Caco-2 (cell line): ENCODE measurements at regions not wholly inside any gene's neighbourhood (a gene's known extent, or its start where the extent isn't known, plus 50 kb on each side); places are given as distances from the start of the nearest gene placed in this dataset.

Experiments
- BruUV-seq: library from RNA; stranded (reverse); fragments of 400-500 nt; replicated peaks from 2 replicates; lab custom pipeline; 2021; lab: Mats Ljungman, UMichigan
- CTCF ChIA-PET: fragments of 300-600 bp; sonication (Branson Sonifier 250); formaldehyde crosslinking; loops from one replicate; lab custom pipeline; 2022; ENCODE audit warnings: antibody characterized with exemption; lab: Charles Lee
- POLR2A ChIA-PET: fragments of 300-600 bp; sonication (Branson Sonifier 250); formaldehyde crosslinking; loops from one replicate; lab custom pipeline; 2022; ENCODE audit warnings: antibody characterized with exemption; lab: Charles Lee
- DNase-seq, 2 experiments: peaks; one replicate each; pipeline versions ENCODE4 v3.0.0 to v3.0.0-alpha.2; 2020 to 2022
- H3K27me3 ChIP-seq: replicated peaks from 2 replicates; pipeline ENCODE4 v1.6.0; 2011; ENCODE audit warnings: low read length; ENCODE audit not compliant: control insufficient read depth, insufficient read depth
- H3K36me3 ChIP-seq: 2 replicates; pipeline ENCODE4 v1.5.1; 2011; ENCODE audit warnings: low read length; ENCODE audit not compliant: control insufficient read depth, insufficient read depth
- H3K4me1 ChIP-seq: fragments of 250-450 bp; sonication (Bioruptor Pico); 2 replicates; pipeline ENCODE4 v1.5.1; 2020; ENCODE audit warnings: mild to moderate bottlenecking
- H3K4me3 ChIP-seq: 2 replicates; pipeline ENCODE4 v1.5.1; 2011; ENCODE audit warnings: low read depth, mild to moderate bottlenecking, control low read depth, low read length
- H3K9me3 ChIP-seq: fragments of 250-450 bp; sonication (Bioruptor Pico); 2 replicates; pipeline ENCODE4 v1.5.1; 2020; ENCODE audit warnings: mild to moderate bottlenecking, moderate library complexity
- H3K27ac Mint-ChIP-seq: one replicate; pipeline ENCODE4 v1.8.0; 2022; ENCODE audit warnings: mixed read lengths; ENCODE audit not compliant: unreplicated experiment
- H3K27me3 Mint-ChIP-seq: one replicate; pipeline ENCODE4 v1.8.0; 2022; ENCODE audit warnings: mixed read lengths; ENCODE audit not compliant: insufficient read depth, unreplicated experiment
- H3K36me3 Mint-ChIP-seq: one replicate; pipeline ENCODE4 v1.8.0; 2022; ENCODE audit warnings: mild to moderate bottlenecking, mixed read lengths; ENCODE audit not compliant: insufficient read depth, unreplicated experiment
- H3K4me1 Mint-ChIP-seq: one replicate; pipeline ENCODE4 v1.8.0; 2022; ENCODE audit warnings: low read depth, mixed read lengths; ENCODE audit not compliant: unreplicated experiment
- H3K4me3 Mint-ChIP-seq: one replicate; pipeline ENCODE4 v1.8.0; 2022; ENCODE audit warnings: mild to moderate bottlenecking, moderate library complexity, mixed read lengths; ENCODE audit not compliant: unreplicated experiment
- H3K9me3 Mint-ChIP-seq: one replicate; pipeline ENCODE4 v1.8.0; 2022; ENCODE audit warnings: mixed read lengths; ENCODE audit not compliant: unreplicated experiment
- intact Hi-C: fragments of 100-400 bp; cut with micrococcal nuclease; formaldehyde crosslinking; loops from one replicate; pipeline ENCODE4 v1.10.0; 2022; ENCODE audit not compliant: unreplicated experiment
- TF ChIP-seq, protein P1 (sequence below), 2 experiments: fragments of 200-600 bp in 1 of 2; IDR thresholded peaks; 1 replicate in 1 of 2; 2 replicates in 1 of 2; pipeline versions ENCODE4 v1.5.1 to v1.8.0; 2011 to 2022; ENCODE audit warnings: antibody characterized with exemption in 1 of 2, control low read depth in 1 of 2, inconsistent platforms in 1 of 2, low read depth in 1 of 2, low read length in 1 of 2, mild to moderate bottlenecking in 1 of 2, moderate library complexity in 1 of 2; ENCODE audit not compliant: insufficient read depth in 1 of 2, severe bottlenecking in 1 of 2, unreplicated experiment in 1 of 2

DNA sequence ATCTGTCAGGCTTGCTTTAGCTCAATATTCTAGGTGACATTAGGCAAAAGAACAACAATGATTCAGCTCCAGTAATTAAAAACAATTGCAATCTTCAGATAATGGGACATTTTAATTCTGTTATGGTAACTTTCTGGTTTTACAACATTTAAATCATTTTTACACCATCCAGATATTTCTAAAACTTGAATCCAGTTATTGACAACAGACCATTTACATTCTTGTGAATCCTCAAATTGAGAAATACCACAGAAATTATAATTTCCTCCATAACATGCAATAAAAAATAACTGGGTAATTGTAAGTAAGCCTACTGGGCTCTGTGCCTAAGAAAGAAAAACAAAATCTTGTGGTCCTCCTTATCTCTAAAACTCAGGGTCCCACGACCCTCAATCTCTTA lies 195.0 kb upstream of the S100G start:
- no peaks in the 10 kb centered on the region for H3K9me3 Mint-ChIP-seq
- H3K4me3 Mint-ChIP-seq, result no peak overlapping the region

GRCh38 chrX:16457239-16457638 lies 192.7 kb upstream of the S100G start:
- CTCF ChIA-PET, result no interaction called here
- H3K27ac Mint-ChIP-seq, result no peak overlapping the region

More for the DNA sequence above, 195.0 kb upstream of the S100G start:
- H3K27me3 Mint-ChIP-seq, result no peaks in the 10 kb centered on the region
- intact Hi-C loops, result no loop called here
- Histone ChIP-seq H3K4me3 (no peak overlapping the region), H3K27me3 (no peaks in the 10 kb centered on the region), H3K9me3 (no peaks in the 10 kb centered on the region), H3K4me1 (no peaks in the 10 kb centered on the region), H3K36me3 (no peaks in the 10 kb centered on the region)
- TF ChIP-seq, protein P1, sequence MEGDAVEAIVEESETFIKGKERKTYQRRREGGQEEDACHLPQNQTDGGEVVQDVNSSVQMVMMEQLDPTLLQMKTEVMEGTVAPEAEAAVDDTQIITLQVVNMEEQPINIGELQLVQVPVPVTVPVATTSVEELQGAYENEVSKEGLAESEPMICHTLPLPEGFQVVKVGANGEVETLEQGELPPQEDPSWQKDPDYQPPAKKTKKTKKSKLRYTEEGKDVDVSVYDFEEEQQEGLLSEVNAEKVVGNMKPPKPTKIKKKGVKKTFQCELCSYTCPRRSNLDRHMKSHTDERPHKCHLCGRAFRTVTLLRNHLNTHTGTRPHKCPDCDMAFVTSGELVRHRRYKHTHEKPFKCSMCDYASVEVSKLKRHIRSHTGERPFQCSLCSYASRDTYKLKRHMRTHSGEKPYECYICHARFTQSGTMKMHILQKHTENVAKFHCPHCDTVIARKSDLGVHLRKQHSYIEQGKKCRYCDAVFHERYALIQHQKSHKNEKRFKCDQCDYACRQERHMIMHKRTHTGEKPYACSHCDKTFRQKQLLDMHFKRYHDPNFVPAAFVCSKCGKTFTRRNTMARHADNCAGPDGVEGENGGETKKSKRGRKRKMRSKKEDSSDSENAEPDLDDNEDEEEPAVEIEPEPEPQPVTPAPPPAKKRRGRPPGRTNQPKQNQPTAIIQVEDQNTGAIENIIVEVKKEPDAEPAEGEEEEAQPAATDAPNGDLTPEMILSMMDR (IDR thresholded peaks at IDR 0.05; ENCODE audit: insufficient read depth in 1 of 2, low read depth in 1 of 2, low read length in 1 of 2, severe bottlenecking in 1 of 2, unreplicated experiment in 1 of 2), result no peak
- H3K36me3 Mint-ChIP-seq, result no peaks in the 10 kb centered on the region
- DNase-seq, result no peak
- no TSS peak for BruUV-seq
- no peak overlapping the region for H3K27ac Mint-ChIP-seq
- POLR2A ChIA-PET, result no interaction called here
- H3K4me1 Mint-ChIP-seq, result no peaks in the 10 kb centered on the region
- CTCF ChIA-PET, result no interaction called here

GRCh38 chrX:16458208-16458607 lies 191.8 kb upstream of the S100G start:
- H3K36me3 Mint-ChIP-seq, result no peaks in the 10 kb centered on the region
- ChIA-PET CTCF (no interaction called here), POLR2A (no interaction called here)
- no peaks in the 10 kb centered on the region for H3K27me3 Mint-ChIP-seq
- H3K4me1 Mint-ChIP-seq, result no peaks in the 10 kb centered on the region
- no peak overlapping the region for H3K27ac Mint-ChIP-seq
- DNase-seq, result no peak
- no peaks in the 10 kb centered on the region for H3K9me3 Mint-ChIP-seq
- BruUV-seq, result no TSS peak
- TF ChIP-seq, protein P1 (IDR thresholded peaks at IDR 0.05; ENCODE audit: insufficient read depth in 1 of 2, low read depth in 1 of 2, low read length in 1 of 2, severe bottlenecking in 1 of 2, unreplicated experiment in 1 of 2), result no peak
- no peak overlapping the region for H3K4me3 Mint-ChIP-seq
- intact Hi-C loops, result no loop called here
- Histone ChIP-seq H3K27me3 (no peaks in the 10 kb centered on the region), H3K36me3 (no peaks in the 10 kb centered on the region), H3K9me3 (no peaks in the 10 kb centered on the region), H3K4me3 (no peak overlapping the region), H3K4me1 (no peaks in the 10 kb centered on the region)

More at GRCh38 chrX:16457239-16457638, 192.7 kb upstream of the S100G start:
- H3K4me3 Mint-ChIP-seq, result no peak overlapping the region
- POLR2A ChIA-PET, result no interaction called here
- TF ChIP-seq, protein P1 (IDR thresholded peaks at IDR 0.05; ENCODE audit: insufficient read depth in 1 of 2, low read depth in 1 of 2, low read length in 1 of 2, severe bottlenecking in 1 of 2, unreplicated experiment in 1 of 2), result no peak
- H3K4me3 ChIP-seq, result no peak overlapping the region
- no peaks in the 10 kb centered on the region for H3K36me3 Mint-ChIP-seq
- H3K36me3 ChIP-seq, result no peaks in the 10 kb centered on the region
- H3K9me3 Mint-ChIP-seq, result no peaks in the 10 kb centered on the region
- H3K27me3 Mint-ChIP-seq, result no peaks in the 10 kb centered on the region
- no TSS peak for BruUV-seq
- intact Hi-C loops, result no loop called here
- no peaks in the 10 kb centered on the region for H3K27me3 ChIP-seq
- H3K4me1 Mint-ChIP-seq, result no peaks in the 10 kb centered on the region
- no peak for DNase-seq
- no peaks in the 10 kb centered on the region for H3K9me3 ChIP-seq
- no peaks in the 10 kb centered on the region for H3K4me1 ChIP-seq
